ENCODE measurements at regions not wholly inside any gene's neighbourhood (a gene's known extent, or its start where the extent isn't known, plus 50 kb on each side); places are given as distances from the start of the nearest gene placed in this dataset.

- TF ChIP-seq POLR2A (IDR thresholded peaks at IDR 0.05; ENCODE audit: low read depth, low read length), result no peak
- no peak for TF ChIP-seq POLR2AphosphoS5 (IDR thresholded peaks at IDR 0.05; ENCODE audit: low read depth, low read length)
Observed at GRCh38 chr13:48844676-48845075, 131.0 kb upstream of the FNDC3A start.
